ENCODE measurements at regions not wholly inside any gene's neighbourhood (a gene's known extent, or its start where the extent isn't known, plus 50 kb on each side); places are given as distances from the start of the nearest gene placed in this dataset.

DNA sequence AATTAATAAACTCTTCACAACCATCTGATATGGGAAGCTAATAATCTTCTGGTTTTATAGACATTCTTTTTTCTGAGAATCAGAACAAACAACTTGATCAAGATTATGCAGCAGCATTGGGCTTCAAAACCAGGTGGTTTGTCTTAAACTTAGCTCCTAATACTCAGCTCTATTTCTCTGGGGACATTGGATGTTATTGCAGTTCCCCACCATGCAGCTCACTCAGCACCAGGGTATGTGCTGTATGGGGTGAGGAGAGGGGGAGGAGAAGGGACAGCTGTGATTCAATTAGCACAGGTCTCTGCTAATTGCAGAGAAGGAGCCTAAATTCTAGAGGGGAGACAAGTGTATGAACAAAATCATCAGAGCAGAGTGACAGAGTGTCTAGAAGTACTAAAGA lies 210.7 kb upstream of the TNC start:
- Histone ChIP-seq H3K27me3 (ENCODE audit: insufficient read depth, low read depth) (no peaks in the 10 kb centered on the region), H2AFZ (ENCODE audit: low read depth) (no peak overlapping the region), H4K20me1 (ENCODE audit: insufficient read depth) (no peaks in the 10 kb centered on the region), H3K36me3 (ENCODE audit: insufficient read depth) (no peaks in the 10 kb centered on the region), H3K27ac (no peak overlapping the region), H3K4me1 (ENCODE audit: low read depth, poor library complexity, severe bottlenecking) (no peaks in the 10 kb centered on the region), H3K4me2 (no peak overlapping the region), H3K79me2 (ENCODE audit: insufficient read depth, low read depth) (no peaks in the 10 kb centered on the region), H3K9ac (no peak overlapping the region), H3K4me3 (IDR thresholded peaks at IDR 0.05; ENCODE audit: insufficient read depth, low read depth, low read length) (no peak overlapping the region)
- TF ChIP-seq, protein P1, sequence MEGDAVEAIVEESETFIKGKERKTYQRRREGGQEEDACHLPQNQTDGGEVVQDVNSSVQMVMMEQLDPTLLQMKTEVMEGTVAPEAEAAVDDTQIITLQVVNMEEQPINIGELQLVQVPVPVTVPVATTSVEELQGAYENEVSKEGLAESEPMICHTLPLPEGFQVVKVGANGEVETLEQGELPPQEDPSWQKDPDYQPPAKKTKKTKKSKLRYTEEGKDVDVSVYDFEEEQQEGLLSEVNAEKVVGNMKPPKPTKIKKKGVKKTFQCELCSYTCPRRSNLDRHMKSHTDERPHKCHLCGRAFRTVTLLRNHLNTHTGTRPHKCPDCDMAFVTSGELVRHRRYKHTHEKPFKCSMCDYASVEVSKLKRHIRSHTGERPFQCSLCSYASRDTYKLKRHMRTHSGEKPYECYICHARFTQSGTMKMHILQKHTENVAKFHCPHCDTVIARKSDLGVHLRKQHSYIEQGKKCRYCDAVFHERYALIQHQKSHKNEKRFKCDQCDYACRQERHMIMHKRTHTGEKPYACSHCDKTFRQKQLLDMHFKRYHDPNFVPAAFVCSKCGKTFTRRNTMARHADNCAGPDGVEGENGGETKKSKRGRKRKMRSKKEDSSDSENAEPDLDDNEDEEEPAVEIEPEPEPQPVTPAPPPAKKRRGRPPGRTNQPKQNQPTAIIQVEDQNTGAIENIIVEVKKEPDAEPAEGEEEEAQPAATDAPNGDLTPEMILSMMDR (conservative IDR thresholded peaks at IDR 0.05; ENCODE audit: low read depth, low read length), result no peak

DNA sequence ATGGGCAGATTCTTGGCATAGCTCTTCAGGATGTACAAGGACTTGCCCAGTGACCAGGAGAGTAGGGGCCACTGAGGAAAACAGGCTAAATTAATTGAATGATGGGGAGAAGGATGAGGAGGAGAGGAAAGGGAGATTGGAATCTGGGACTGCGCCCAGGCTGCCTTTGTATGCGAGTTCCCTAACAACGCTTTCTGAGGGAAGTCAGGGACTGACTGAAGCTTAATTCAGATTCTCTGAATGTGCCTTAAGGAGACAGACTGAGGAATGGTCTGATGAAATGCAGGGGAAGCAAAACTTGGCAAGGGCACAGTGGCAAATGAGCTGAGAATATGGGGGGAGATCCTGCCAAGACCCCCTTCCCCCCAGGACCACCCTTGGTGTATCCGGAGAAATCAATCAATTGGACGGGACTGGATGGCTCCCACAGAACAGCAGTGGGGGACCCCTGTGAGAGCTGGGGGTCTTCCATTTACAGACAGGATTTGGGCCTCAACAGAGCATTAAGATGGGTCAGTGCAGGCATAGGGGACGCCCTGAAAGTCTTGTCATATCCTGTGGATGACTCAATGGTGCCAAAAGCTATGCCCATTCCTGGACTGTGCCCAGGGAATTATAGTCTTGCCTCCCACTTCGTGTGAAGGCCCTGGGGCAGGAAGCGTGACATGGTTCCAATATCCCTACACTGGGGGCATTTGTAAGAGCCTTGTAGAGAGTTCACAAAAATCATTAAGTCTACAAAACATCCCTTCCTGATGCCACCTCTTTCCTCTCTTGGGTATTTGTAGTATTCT lies 215.5 kb upstream of the TNC start:
- H3K4me3 ChIP-seq (IDR thresholded peaks at IDR 0.05; ENCODE audit: insufficient read depth, low read depth, low read length), result no peak overlapping the region

DNA sequence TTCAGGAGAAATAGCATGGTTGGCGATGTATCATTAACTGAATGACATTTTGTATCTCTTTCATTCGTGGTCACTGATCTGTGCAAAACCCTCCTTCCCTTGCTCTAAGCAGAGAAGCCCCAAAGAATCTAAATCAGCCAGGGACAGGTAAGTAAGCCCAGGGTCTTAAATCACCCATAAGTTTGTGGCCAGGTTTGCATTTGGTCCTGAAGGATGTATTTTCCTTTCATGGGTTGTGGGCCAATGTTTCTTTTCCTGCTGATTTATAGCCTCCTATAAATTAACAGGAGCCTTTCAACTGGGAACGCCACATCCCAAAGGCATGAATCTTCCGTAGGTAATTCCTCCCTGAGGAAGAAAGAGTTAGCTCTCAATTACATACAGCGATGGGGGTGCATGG lies 217.5 kb upstream of the TNC start:
- Histone ChIP-seq H3K79me2 (ENCODE audit: insufficient read depth, low read depth) (no peaks in the 10 kb centered on the region), H3K27me3 (ENCODE audit: insufficient read depth, low read depth) (no peaks in the 10 kb centered on the region), H2AFZ (ENCODE audit: low read depth) (no peak overlapping the region), H3K4me1 (ENCODE audit: low read depth, poor library complexity, severe bottlenecking) (no peaks in the 10 kb centered on the region), H4K20me1 (ENCODE audit: insufficient read depth) (no peaks in the 10 kb centered on the region), H3K9ac (no peak overlapping the region), H3K4me3 (IDR thresholded peaks at IDR 0.05; ENCODE audit: insufficient read depth, low read depth, low read length) (no peak overlapping the region), H3K36me3 (ENCODE audit: insufficient read depth) (no peaks in the 10 kb centered on the region), H3K27ac (no peak overlapping the region), H3K4me2 (no peak overlapping the region)
- TF ChIP-seq, protein P1 (conservative IDR thresholded peaks at IDR 0.05; ENCODE audit: low read depth, low read length), result no peak

More for the DNA sequence above, 215.5 kb upstream of the TNC start:
- H2AFZ ChIP-seq (ENCODE audit: low read depth), result no peak overlapping the region
- no peaks in the 10 kb centered on the region for H3K79me2 ChIP-seq (ENCODE audit: insufficient read depth, low read depth)
- H3K27ac ChIP-seq, result no peak overlapping the region
- no peak overlapping the region for H3K9ac ChIP-seq
- no peaks in the 10 kb centered on the region for H3K27me3 ChIP-seq (ENCODE audit: insufficient read depth, low read depth)
- H3K4me1 ChIP-seq (ENCODE audit: low read depth, poor library complexity, severe bottlenecking), result no peaks in the 10 kb centered on the region
- no peaks in the 10 kb centered on the region for H4K20me1 ChIP-seq (ENCODE audit: insufficient read depth)
- no peak overlapping the region for H3K4me2 ChIP-seq
- no peaks in the 10 kb centered on the region for H3K36me3 ChIP-seq (ENCODE audit: insufficient read depth)
- TF ChIP-seq, protein P1 (conservative IDR thresholded peaks at IDR 0.05; ENCODE audit: low read depth, low read length), result no peak

DNA sequence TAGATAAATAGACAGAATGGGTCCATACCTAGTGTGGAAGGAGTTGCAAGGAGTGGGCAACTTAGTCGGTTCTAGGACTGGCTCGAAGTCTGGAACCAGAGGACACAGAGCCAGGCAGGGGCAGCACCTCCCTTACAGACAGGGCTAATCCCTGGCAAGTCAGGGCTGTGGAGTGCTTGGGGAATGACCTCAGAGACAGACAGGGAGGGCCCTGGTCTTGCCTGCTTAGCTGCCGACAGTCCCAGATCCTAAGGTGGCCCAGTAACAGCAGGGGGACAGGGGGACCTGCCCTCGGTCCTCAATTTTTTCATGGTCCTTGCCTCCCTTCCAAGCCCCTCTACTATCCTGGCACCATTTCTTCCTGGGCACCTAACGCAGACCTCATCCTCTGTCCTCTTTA lies 222.4 kb upstream of the TNC start:
- Histone ChIP-seq H2AFZ (ENCODE audit: low read depth) (no peak overlapping the region), H3K4me1 (ENCODE audit: low read depth, poor library complexity, severe bottlenecking) (no peaks in the 10 kb centered on the region), H3K27me3 (ENCODE audit: insufficient read depth, low read depth) (no peaks in the 10 kb centered on the region), H3K79me2 (ENCODE audit: insufficient read depth, low read depth) (no peaks in the 10 kb centered on the region), H4K20me1 (ENCODE audit: insufficient read depth) (no peaks in the 10 kb centered on the region), H3K27ac (no peak overlapping the region), H3K36me3 (ENCODE audit: insufficient read depth) (no peaks in the 10 kb centered on the region), H3K9ac (no peak overlapping the region), H3K4me2 (no peak overlapping the region), H3K4me3 (IDR thresholded peaks at IDR 0.05; ENCODE audit: insufficient read depth, low read depth, low read length) (no peak overlapping the region)
- TF ChIP-seq, protein P1 (conservative IDR thresholded peaks at IDR 0.05; ENCODE audit: low read depth, low read length), result no peak
